Medulla oblongata (tissue), 1 donor: ENCODE measurements at regions not wholly inside any gene's neighbourhood (a gene's known extent, or its start where the extent isn't known, plus 50 kb on each side); places are given as distances from the start of the nearest gene placed in this dataset.

Experiments used
- DNase-seq: peaks from one replicate; pipeline ENCODE4 v3.0.0-alpha.2; 2015; ENCODE audit errors: extremely low spot score

DNA sequence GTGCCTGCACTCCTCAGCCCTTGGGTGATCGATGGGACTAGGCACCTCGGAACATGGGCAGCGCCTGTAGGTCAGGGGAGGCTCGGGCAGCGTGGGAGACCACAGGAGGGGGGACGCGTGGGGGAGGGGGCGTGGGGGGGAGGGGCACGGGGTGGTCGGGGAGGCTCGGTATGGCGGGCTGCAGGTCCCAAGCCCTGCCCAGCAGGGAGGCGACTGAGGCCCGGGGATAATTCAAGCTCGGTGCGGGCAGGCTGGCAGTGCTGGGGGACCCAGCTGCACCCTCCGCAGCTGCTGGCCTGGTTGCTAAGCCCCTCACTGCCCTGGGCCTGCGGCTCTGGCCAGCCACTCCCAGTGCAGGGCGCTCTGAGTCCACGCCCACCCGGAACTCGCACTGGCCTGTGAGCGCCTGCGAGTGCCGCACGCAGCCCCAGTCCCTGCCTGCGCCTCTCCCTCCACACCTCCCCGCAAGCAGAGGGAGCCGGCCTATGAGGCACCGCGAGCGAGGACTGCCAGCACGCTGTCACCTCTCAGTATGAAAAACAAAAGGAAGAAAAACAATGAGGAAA, 1698.3 kb upstream of the RAG2 start:
- no peak for DNase-seq

DNA sequence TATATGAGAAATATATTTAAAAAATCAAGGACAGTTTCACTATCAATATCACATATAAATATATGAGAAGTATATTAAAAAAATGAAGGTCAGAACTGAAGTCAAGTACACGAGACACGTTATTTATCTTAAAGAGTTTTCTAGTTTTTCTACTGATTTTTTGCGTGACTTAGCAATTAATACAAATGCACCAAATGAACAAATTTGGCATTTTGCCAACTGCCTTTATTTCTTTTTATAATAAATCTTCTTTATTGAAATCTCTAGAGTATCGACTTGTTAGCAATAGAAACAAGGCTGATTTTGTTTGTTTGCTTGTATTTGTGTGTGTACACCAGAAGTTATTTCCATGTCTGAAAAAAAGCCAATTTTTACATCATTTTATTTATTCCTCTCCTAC, 1684.7 kb upstream of the RAG2 start:
- DNase-seq = no peak

DNA sequence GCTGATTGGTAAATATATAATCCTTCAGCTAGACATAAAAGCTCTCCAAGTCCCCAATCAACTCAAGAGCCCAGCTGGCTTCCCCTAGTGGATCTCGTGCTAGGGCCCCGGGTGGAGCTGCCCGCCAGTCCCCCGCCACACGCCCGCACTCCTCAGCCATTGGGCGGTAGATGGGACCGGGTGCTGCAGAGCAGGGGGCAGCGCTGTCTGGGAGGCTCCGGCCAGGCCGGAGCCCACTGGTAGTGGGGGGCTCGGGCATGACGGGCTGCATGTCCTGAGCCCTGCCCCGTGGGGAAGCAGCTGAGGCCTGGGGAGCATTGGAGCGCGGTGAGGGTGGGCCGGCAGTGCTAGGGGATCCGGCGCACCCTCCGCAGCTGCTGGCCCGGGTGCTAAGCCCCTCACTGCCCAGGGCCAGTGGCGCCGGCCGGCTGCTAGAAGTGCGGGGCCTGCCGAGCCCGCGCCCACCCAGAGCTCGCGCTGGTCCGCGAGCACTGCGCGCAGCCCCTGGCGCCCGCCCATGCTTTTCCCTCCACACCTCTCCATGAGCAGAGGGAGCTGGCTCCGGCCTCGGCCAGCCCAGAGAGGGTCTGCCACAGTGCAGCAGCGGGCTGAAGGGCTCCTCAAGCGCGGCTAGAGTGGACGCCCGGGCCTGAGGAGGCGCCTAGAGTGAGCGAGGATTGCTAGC, 1680.6 kb upstream of the RAG2 start:
- no peak for DNase-seq

DNA sequence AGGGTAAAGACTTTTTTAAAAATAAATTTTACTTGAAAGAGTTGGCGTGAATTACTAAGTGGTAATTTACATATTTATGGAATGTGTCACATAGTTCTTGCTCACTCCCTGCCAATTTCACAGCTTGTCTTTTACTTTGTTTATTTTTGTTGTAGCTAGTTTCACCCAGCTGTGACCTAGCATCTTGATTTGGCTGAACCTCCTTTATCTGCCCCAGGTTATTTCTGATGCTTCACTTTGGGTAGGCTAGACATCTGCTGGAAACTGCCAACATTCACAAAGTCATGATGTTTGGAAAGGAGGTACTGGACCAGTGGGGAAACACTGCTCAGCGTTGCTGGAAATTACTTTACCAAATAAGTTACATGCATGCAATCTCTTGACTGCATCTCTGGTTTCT, 1676.0 kb upstream of the RAG2 start:
- DNase-seq = no peak

DNA sequence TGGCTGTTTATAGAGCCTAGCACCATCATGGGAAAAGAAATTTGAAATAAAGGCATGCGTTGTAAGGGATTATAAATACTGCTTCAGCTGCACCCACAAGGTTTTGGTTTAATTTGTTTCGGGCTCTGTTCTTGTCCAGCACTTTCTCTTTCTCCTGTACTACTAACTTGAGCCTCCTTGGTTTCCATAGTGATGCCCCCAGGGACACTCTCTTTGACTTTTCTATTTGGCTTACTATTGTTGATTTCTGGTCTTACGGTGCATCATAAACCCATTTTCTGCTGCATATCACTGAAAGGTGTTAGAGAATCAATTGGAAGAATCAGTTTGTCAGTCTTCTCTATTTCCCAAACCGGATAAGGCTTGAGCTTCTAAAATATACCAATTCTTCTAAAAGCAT, 1674.3 kb upstream of the RAG2 start:
- DNase-seq = no peak

DNA sequence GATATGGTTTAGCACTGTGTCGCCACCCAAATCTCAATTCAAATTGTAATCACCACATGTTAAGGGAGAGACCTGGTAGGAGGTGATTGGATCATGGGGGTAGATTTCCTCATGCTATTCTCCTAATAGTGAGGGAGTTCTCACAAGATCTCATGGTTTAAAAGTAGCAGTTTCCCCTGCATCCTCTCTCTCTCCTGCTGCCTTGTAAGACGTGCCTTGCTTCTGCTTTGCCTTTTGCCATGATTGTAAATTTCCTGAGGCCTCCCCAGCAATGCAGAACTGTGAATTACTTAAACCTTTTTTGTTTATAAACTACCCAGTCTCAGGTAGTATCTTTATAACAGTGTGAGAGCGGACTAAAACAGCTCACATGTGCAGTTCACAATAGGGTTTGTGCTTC, 1668.7 kb upstream of the RAG2 start:
- DNase-seq = no peak

DNA sequence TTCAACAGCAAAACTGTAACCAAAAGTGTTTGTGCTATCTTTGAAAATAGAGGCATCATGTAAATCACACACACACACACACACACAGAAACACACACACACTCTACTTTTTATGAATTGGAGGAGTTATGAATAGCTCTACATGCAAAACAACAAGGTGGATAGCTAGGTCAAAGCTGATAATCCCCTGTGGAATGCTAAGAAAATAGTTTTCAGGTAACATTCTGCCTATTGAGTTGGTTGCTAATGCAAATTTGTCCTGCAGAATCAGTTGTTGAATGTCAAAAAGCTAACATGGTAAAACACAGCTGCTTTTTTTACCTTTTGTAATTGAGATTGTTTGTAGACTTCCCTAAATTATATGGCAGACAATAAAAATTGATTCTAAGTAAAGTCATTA, 1658.4 kb upstream of the RAG2 start:
- DNase-seq = no peak

DNA sequence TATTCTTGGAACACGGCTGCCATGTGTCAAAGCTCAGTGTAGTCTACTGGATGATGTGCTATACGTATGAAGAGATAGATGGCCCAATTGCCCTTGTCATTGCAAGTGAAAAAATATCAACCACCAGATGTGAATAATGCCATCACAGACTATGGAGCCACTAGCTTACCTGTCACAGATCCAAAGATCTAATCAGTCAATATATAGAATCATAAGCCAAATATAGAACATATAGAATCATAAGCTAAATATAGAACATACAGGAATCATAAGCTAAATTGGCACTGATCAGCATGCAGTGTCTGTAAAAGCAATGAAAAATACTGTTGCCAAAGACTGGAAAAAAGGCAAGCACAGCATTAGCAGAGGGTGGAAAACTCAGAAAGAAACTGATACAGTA, 1656.9 kb upstream of the RAG2 start:
- no peak for DNase-seq

DNA sequence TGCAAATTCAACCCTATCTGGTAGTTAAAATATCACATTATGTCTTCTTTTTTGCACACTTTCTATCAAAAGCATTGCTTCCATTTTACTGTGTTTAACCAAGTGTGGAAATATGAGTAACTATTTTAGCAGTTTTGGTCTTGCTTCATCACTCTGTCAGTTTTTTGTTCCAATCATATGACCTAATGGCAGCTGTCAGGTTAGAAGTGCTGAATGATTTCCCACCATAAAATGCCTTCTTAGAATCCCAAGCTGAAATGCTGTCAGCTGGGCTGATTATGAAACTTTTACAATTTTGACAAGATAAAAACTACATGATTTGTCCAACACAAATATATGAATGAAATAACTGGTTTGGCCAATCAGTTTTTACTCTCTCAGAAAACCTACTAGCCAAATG, 1654.6 kb upstream of the RAG2 start:
- no peak for DNase-seq

DNA sequence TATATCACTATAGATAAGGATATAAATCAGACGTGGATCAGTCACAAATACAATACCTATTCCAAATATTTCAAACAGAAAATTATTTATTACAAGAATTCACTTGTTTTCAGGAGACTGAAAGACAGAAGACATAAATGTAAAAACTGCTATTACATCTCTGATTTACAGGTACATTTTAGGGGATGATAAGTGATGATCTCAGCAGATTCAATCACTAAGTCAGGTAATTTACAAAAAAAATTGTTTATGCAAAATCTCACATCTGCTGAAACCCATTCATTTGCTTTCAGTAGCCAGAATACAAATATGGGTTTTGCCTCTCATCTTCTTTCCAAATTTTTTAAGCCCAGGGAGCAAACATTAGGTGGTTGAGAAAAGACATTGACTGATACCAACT, 1648.4 kb upstream of the RAG2 start:
- DNase-seq = no peak

DNA sequence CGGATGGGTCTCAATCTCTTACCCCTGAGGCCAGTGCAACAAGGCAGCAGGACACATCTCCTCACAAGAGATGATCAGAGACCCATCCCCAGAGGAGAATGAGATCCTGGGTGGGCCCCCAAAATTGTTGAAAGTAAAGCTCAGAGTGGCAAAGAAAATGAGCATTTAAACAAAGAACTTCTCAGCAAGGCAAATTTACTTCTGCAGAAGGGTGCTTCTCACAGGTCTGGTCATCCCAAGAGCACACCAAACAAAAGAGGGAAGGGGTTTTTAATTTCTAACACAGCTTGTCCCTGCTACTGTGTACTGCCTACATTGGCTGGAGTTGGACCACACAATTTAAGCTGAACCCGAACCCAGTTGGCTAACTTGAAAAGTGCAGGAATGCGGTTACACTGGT, 1628.6 kb upstream of the RAG2 start:
- no peak for DNase-seq

DNA sequence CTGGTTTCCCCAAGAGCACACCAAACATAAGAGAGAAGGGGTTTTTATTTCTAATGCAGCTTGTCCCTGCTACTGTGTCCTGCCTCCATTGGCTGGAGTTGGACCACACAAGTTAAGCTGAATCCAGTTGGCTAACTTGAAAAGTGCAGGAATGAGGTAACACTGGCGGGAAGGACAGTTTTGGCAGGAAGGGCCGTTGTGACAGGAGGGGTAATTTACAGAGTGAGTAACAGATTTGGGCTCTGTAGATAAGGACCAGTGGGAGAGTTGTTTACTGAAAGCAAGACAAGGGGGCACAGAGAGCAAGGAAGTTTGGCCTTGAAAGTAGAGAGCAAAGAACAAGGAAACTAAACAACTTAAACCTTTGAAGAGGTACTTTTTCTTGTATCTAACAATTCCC, 1623.3 kb upstream of the RAG2 start:
- no peak for DNase-seq

DNA sequence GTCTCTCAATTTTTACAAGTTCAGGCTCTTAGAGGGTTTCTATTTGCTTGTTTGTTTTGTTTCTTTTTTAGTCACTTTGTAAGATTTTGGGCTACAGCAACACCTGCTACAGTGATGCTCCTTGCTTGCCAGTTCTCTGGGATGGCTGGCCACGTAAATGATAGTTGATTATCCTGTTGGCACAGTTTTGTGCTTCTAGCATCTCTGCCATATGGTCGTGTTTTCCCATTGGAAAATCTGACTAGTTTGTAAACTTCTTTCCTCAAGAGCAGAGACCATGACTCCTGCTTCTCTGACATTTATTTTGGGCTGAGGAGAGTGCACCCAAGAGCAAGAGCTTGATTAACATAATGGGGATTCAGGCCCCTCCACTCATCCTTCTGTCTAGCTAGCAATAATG, 1621.6 kb upstream of the RAG2 start:
- DNase-seq = no peak

DNA sequence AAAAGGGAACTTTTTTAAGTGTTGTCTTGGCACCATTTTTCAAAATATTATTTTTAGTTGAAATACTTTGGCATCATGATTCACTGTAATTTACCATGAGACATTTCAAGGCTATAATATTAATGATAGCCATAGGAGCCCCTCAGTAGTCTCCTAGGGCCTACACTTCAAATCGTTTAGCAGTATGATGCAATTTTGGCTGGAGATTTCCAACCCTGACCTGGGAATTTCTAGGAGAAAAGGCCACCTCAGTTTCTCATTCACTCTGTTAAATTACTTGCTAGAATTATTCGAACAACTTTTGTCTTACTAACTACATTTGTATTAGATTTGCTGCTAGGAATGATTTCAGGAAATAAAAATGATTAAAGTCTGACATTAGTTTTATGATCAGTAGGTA, 1610.9 kb upstream of the RAG2 start:
- no peak for DNase-seq

DNA sequence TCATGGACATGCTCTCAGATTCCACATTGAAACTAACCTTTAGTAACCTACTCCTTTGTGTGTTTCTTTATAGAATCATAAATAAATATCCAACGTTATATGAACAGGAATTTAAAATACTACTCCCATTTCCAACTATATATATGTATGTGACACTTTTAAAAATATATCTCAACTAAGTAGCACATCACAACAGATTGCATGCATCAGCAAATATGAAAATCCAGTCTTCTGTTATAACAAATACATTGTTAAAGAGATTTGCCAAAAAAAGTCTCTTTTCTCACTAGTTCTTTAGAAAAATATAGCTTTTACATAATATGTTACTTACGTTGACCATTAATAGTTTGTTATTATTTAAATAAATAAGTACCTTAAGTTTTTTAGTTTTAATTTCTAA, 1608.6 kb upstream of the RAG2 start:
- no peak for DNase-seq

DNA sequence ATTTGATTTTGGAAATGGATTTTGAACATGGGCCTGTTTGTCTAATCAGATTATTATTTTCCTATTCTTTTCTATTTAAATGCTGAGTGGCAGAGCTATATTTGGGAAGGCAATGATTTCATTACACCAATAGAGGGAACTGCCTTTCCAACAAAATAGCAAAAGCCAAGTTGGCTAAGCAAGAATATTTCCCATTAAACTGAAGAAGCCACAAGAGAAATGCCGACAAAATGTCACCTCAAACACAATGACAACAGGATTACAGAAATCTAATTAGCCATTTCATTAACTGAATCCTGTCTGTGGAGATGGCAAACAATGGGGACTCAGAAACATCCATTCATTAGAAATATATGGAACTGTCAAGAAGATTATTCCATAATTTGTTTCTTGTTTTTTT, 1593.1 kb upstream of the RAG2 start:
- DNase-seq = no peak

DNA sequence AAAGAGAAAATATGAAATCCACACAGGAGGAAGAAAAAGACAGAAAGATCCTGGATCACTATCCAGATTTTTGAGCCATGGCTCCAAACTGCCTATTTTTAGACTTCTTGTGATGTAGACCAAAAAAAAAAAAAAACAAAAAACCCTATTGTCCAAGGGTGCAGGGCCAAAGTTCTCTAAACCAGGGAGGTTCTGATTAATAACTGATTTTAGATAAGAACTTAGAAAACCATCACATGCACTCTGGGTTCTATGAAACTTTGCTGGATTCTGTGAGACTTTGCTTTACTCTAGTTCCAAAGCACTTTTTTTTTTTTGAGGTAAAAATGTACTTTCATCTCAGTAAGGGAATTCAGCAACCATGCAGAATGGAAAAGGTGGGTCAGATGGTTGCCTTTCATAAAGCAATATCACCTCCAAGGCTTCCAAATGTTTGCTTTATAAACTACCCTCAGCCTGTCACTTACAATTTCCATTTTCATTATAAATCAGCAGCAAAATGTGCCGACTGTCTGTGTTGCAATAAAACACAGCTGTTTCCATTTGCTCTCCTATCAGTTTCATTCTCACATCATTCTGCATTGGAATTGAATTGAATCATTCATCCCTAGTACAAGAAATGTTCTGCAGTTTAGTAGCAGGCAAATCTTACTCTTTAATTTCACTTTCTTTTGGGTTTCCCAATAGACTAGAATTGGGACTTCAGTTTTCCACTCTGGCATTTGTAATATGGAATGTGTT, 1584.3 kb upstream of the RAG2 start:
- DNase-seq = no peak

DNA sequence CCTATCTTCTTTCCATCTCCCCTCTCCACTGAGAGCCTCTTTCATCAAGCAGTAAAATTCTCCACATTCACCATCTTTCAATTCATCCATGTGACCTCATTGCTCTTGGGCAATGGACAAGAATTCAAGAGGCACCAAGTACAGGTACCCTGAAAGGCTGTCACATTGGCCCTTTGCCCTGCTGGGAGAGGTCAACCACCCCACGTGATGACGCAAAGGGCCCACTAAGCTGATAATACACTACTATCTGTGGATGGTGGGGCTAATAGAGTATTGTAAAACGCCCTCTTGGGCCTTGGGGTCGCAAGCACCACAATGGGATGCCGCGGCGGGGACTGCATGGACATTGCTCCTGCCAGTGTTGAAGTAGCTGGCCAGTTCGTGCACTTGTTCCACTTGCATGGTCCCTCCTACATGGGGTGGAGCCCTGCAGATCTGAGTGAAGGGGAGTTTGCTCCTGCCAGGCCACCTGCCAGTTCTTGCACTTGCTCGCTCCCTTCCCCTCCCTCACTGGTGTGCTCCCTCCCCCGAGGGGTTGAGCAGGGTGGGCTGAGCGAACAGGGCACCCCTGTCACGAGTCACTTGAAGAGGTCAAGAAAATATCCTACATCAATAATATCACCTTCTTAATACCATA, 1578.8 kb upstream of the RAG2 start:
- no peak for DNase-seq

DNA sequence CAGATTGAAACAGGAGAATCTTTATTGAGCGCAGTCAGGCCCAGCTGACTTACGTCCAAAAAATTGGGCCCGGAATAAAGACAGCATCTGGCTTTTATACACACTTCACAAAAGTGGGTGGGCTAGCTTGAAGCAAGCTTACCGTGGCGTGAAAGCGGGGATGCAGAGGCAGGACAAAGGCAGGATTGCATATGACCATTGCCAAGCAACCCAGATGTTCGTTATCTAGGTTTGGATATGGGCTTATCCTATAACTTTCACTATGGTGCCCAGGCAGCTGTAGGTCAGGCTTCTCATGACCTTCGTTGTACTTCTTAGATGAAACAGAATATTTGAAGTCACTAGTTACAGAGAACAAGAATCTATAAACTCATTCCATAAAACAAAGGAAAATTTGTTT, 1575.6 kb upstream of the RAG2 start:
- no peak for DNase-seq

DNA sequence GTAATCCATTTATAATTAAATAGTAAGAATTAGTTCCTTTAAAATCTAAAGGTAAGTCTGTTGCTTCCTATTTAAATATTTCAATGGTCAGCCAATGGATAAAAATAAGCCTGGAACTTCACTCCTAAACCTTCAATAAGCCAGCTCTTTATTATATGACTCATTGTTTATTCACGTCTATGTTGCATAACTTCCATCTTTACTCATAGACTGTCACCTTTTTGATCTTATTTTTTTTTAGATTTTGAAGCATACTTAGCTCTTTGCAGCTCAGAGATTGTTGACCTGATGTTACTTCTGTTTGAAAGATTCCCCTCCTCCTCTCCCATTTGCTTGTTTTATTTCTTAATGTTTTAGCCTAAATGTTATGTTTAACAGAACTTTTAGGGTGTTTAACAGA, 1571.2 kb upstream of the RAG2 start:
- no peak for DNase-seq

DNA sequence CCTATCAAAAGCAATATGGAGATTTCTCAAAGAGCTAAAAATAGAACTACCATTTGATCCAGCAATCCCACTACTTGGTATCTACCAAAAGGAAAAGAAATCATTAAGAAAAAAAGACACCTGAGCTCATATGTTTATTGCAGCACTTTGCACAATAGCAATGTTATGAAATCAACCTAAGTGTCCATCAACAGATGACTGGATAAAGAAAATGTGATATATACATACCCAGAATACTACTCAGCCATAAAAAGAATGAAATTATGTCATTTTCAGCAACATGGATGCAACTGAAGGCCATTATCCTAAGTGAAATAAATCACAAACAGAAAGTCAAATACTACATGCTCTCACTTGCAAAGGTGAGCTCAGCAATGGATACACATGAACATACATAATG, 1565.5 kb upstream of the RAG2 start:
- no peak for DNase-seq

DNA sequence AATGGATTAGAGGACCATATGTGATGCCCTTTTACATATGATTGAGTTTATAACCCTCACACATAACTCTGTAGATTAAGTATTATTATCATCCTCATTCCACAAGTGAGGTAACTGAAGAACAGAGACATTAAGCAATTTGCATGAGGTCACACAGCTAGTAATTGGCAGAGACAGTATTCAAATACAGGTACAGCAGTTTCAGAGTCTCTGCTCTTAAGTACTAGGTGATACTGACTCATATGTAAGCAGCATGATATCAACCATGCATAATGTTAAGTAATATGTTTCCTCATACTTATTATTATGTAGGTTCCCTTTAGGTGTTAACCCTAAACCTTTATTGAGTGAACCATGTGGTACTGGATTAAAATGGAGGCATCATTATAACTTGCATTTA, 1562.4 kb upstream of the RAG2 start:
- DNase-seq = no peak

DNA sequence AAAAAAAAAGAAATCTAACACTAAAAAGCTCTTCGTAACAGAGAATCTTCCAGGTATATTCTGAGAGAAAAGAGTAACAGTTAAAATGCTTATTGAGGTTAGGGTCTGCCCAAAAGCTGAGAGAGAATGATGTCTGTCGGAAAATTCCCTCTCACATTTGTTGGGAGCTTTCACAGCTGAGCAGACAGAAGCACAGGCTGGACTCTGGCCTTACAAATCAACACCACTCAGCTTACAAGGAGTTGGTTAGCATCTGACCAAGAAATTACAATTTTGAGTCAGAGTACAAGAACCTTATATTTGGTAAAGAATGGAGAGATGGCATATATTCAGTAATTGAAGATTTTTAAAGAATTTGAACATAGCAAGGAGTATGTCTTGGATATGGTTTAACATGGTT, 1561.0 kb upstream of the RAG2 start:
- DNase-seq = no peak
